ENCODE measurements at regions not wholly inside any gene's neighbourhood (a gene's known extent, or its start where the extent isn't known, plus 50 kb on each side); places are given as distances from the start of the nearest gene placed in this dataset.

GRCh38 chr2:19300961-19301360 is 57.5 kb downstream of the OSR1 start:
- TF ChIP-seq CTCF (IDR thresholded peaks at IDR 0.05; ENCODE audit: borderline replicate concordance, extremely low read depth, low read length, poor library complexity, severe bottlenecking) (no peak), EZH2 (IDR thresholded peaks at IDR 0.05; ENCODE audit: borderline replicate concordance, low read depth, low read length, severe bottlenecking) (no peak)
- H3K9ac ChIP-seq (ENCODE audit: low read depth, low read length) = no peak overlapping the region
- no peaks in the 10 kb centered on the region for H3K9me3 ChIP-seq (ENCODE audit: insufficient read depth, low read length, severe bottlenecking)
- H4K20me1 ChIP-seq (ENCODE audit: insufficient read depth, low read length) = no peaks in the 10 kb centered on the region
- no peaks in the 10 kb centered on the region for H3K4me1 ChIP-seq (ENCODE audit: insufficient read depth, low read length)
- H3K4me3 ChIP-seq (ENCODE audit: low read depth in 1 of 2, low read length in 2 of 2) = no peak overlapping the region
- no peak for ATAC-seq (ENCODE audit: insufficient read depth, low read depth)
- no peaks in the 10 kb centered on the region for H3K27me3 ChIP-seq (ENCODE audit: insufficient read depth, low read length, poor library complexity)
- no peak overlapping the region for H3K4me2 ChIP-seq (ENCODE audit: insufficient read depth, low read length)
- no peak overlapping the region for H2AFZ ChIP-seq (ENCODE audit: low read depth, low read length)
- H3K36me3 ChIP-seq (ENCODE audit: insufficient read depth, low read length) = no peaks in the 10 kb centered on the region
- H3K27ac ChIP-seq (ENCODE audit: low read length) = no peak overlapping the region
- no peak for DNase-seq
- no peaks in the 10 kb centered on the region for H3K79me2 ChIP-seq (ENCODE audit: insufficient read depth, low read length)

- no peak overlapping the region for H3K4me3 ChIP-seq (ENCODE audit: low read depth in 1 of 2, low read length in 2 of 2)
- no peaks in the 10 kb centered on the region for H3K27me3 ChIP-seq (ENCODE audit: insufficient read depth, low read length, poor library complexity)
- no peaks in the 10 kb centered on the region for H3K79me2 ChIP-seq (ENCODE audit: insufficient read depth, low read length)
- no peaks in the 10 kb centered on the region for H3K4me1 ChIP-seq (ENCODE audit: insufficient read depth, low read length)
- H3K9me3 ChIP-seq (ENCODE audit: insufficient read depth, low read length, severe bottlenecking) = no peaks in the 10 kb centered on the region
- no peak overlapping the region for H3K27ac ChIP-seq (ENCODE audit: low read length)
- TF ChIP-seq EZH2 (IDR thresholded peaks at IDR 0.05; ENCODE audit: borderline replicate concordance, low read depth, low read length, severe bottlenecking) = no peak
- TF ChIP-seq CTCF (IDR thresholded peaks at IDR 0.05; ENCODE audit: borderline replicate concordance, extremely low read depth, low read length, poor library complexity, severe bottlenecking) = no peak
- ATAC-seq (ENCODE audit: insufficient read depth, low read depth) (no peak), DNase-seq (no peak)
- no peak overlapping the region for H3K4me2 ChIP-seq (ENCODE audit: insufficient read depth, low read length)
- no peaks in the 10 kb centered on the region for H4K20me1 ChIP-seq (ENCODE audit: insufficient read depth, low read length)
- H3K36me3 ChIP-seq (ENCODE audit: insufficient read depth, low read length) = no peaks in the 10 kb centered on the region
- H3K9ac ChIP-seq (ENCODE audit: low read depth, low read length) = no peak overlapping the region
- H2AFZ ChIP-seq (ENCODE audit: low read depth, low read length) = no peak overlapping the region
These were observed 58.9 kb downstream of the OSR1 start for GRCh38 chr2:19299522-19299921.

- no peak overlapping the region for H3K4me2 ChIP-seq (ENCODE audit: insufficient read depth, low read length)
- H4K20me1 ChIP-seq (ENCODE audit: insufficient read depth, low read length) = no peaks in the 10 kb centered on the region
- H2AFZ ChIP-seq (ENCODE audit: low read depth, low read length) = no peak overlapping the region
- H3K4me3 ChIP-seq (ENCODE audit: low read depth in 1 of 2, low read length in 2 of 2) = no peak overlapping the region
- no peaks in the 10 kb centered on the region for H3K79me2 ChIP-seq (ENCODE audit: insufficient read depth, low read length)
- ATAC-seq (ENCODE audit: insufficient read depth, low read depth) (no peak), DNase-seq (no peak)
- no peak for TF ChIP-seq EZH2 (IDR thresholded peaks at IDR 0.05; ENCODE audit: borderline replicate concordance, low read depth, low read length, severe bottlenecking)
- no peak for TF ChIP-seq CTCF (IDR thresholded peaks at IDR 0.05; ENCODE audit: borderline replicate concordance, extremely low read depth, low read length, poor library complexity, severe bottlenecking)
- H3K36me3 ChIP-seq (ENCODE audit: insufficient read depth, low read length) = no peaks in the 10 kb centered on the region
- H3K27ac ChIP-seq (ENCODE audit: low read length) = no peak overlapping the region
- no peaks in the 10 kb centered on the region for H3K4me1 ChIP-seq (ENCODE audit: insufficient read depth, low read length)
- H3K9me3 ChIP-seq (ENCODE audit: insufficient read depth, low read length, severe bottlenecking) = no peaks in the 10 kb centered on the region
- H3K27me3 ChIP-seq (ENCODE audit: insufficient read depth, low read length, poor library complexity) = no peaks in the 10 kb centered on the region
- H3K9ac ChIP-seq (ENCODE audit: low read depth, low read length) = no peak overlapping the region
These were observed 59.4 kb downstream of the OSR1 start for GRCh38 chr2:19299032-19299431.

GRCh38 chr2:19297716-19298115 is 60.7 kb downstream of the OSR1 start:
- Histone ChIP-seq H3K27ac (ENCODE audit: low read length) (no peak overlapping the region), H3K4me1 (ENCODE audit: insufficient read depth, low read length) (no peaks in the 10 kb centered on the region), H3K27me3 (ENCODE audit: insufficient read depth, low read length, poor library complexity) (no peaks in the 10 kb centered on the region), H3K4me3 (ENCODE audit: low read depth in 1 of 2, low read length in 2 of 2) (no peak overlapping the region), H3K9ac (ENCODE audit: low read depth, low read length) (no peak overlapping the region), H3K4me2 (ENCODE audit: insufficient read depth, low read length) (no peak overlapping the region), H3K9me3 (ENCODE audit: insufficient read depth, low read length, severe bottlenecking) (no peaks in the 10 kb centered on the region), H3K36me3 (ENCODE audit: insufficient read depth, low read length) (no peaks in the 10 kb centered on the region), H2AFZ (ENCODE audit: low read depth, low read length) (no peak overlapping the region), H3K79me2 (ENCODE audit: insufficient read depth, low read length) (no peaks in the 10 kb centered on the region), H4K20me1 (ENCODE audit: insufficient read depth, low read length) (no peaks in the 10 kb centered on the region)
- TF ChIP-seq CTCF (IDR thresholded peaks at IDR 0.05; ENCODE audit: borderline replicate concordance, extremely low read depth, low read length, poor library complexity, severe bottlenecking) = no peak
- no peak for TF ChIP-seq EZH2 (IDR thresholded peaks at IDR 0.05; ENCODE audit: borderline replicate concordance, low read depth, low read length, severe bottlenecking)
- no peak for DNase-seq
- no peak for ATAC-seq (ENCODE audit: insufficient read depth, low read depth)
